IPS-NIHi11 (cell line): ENCODE measurements at regions not wholly inside any gene's neighbourhood (a gene's known extent, or its start where the extent isn't known, plus 50 kb on each side); places are given as distances from the start of the nearest gene placed in this dataset.
"Not testable (repeated sequence)": the region's sequence is repeated elsewhere in the genome, so short reads cannot be mapped to it uniquely, and the experiment has no call there.

ENCODE experiments used
- DNase-seq: peaks from one replicate; pipeline ENCODE4 v3.0.0; 2012; ENCODE audit warnings: mixed read lengths, low spot score

GRCh38 chr14:44785096-44785495 lies 176.7 kb downstream of the KLHL28 start:
- no peak for DNase-seq

- no peak for DNase-seq
Observed at GRCh38 chr14:44783901-44784300, 177.8 kb downstream of the KLHL28 start.

GRCh38 chr14:44782775-44783238 lies 178.9 kb downstream of the KLHL28 start:
- peak; percentile 27 for DNase-seq

- no peak for DNase-seq
Observed at GRCh38 chr14:44780989-44781388, 180.8 kb downstream of the KLHL28 start.

- DNase-seq = peak; percentile 18
Observed at GRCh38 chr14:44778604-44779003, 183.1 kb downstream of the KLHL28 start.

- DNase-seq = no peak
Observed at GRCh38 chr14:44777584-44777983, 184.2 kb downstream of the KLHL28 start.

GRCh38 chr14:44775248-44775647 lies 186.5 kb downstream of the KLHL28 start:
- no peak for DNase-seq

- no peak for DNase-seq
Observed at GRCh38 chr14:44774396-44774795, 187.4 kb downstream of the KLHL28 start.

GRCh38 chr14:44771496-44771895 lies 190.3 kb downstream of the KLHL28 start:
- DNase-seq = no peak

GRCh38 chr14:44770201-44770600 lies 191.5 kb downstream of the KLHL28 start:
- DNase-seq = no peak

GRCh38 chr14:44768935-44769334 lies 192.8 kb downstream of the KLHL28 start:
- no peak for DNase-seq

- no peak for DNase-seq
Observed at GRCh38 chr14:44767646-44768173, 194.0 kb downstream of the KLHL28 start.

GRCh38 chr14:44766285-44766684 lies 195.5 kb downstream of the KLHL28 start:
- no peak for DNase-seq

- no peak for DNase-seq
Observed at GRCh38 chr14:44763356-44763755, 198.4 kb downstream of the KLHL28 start.

GRCh38 chr14:44759277-44759676 lies 202.5 kb downstream of the KLHL28 start:
- no peak for DNase-seq

- DNase-seq = no peak
Observed at GRCh38 chr14:44756554-44756953, 205.2 kb downstream of the KLHL28 start.

- no peak for DNase-seq
Observed at GRCh38 chr14:44745371-44745770, 216.4 kb downstream of the KLHL28 start.

- DNase-seq = no peak
Observed at GRCh38 chr14:44742202-44742601, 219.5 kb downstream of the KLHL28 start.

- DNase-seq = no peak
Observed at GRCh38 chr14:44741431-44741830, 220.3 kb downstream of the KLHL28 start.

GRCh38 chr14:44736326-44736725 lies 225.4 kb downstream of the KLHL28 start:
- no peak for DNase-seq

- DNase-seq = no peak
Observed at GRCh38 chr14:44732144-44732543, 225.1 kb upstream of the FSCB start.

- no peak for DNase-seq
Observed at GRCh38 chr14:44730860-44731259, 223.8 kb upstream of the FSCB start.

- DNase-seq = not testable (repeated sequence)
Observed at GRCh38 chr14:44721395-44721794, 214.3 kb upstream of the FSCB start.

- no peak for DNase-seq
Observed at GRCh38 chr14:44720707-44721106, 213.6 kb upstream of the FSCB start.
